ENCODE measurements at regions not wholly inside any gene's neighbourhood (a gene's known extent, or its start where the extent isn't known, plus 50 kb on each side); places are given as distances from the start of the nearest gene placed in this dataset.

DNA sequence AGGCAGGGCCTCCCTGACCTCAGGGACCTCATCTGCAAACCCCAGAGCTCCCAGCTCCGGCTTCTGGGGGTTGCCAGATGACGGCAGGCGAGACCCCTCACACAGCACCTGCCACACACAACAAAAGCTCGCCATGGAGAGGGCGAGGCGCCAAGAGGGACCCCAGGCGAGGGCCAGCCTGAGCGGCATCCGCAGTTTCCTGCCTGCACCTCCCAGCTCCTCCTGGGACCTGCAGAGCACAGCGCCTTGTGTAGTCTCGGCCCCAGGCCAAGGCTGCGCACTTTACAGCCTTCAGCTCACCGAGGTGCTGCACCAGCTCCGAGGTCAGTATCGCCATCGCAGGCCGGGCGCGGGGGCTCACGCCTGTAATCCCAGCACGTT lies 82.4 kb upstream of the ADAMTS2 start:
- TF ChIP-seq, protein P1, sequence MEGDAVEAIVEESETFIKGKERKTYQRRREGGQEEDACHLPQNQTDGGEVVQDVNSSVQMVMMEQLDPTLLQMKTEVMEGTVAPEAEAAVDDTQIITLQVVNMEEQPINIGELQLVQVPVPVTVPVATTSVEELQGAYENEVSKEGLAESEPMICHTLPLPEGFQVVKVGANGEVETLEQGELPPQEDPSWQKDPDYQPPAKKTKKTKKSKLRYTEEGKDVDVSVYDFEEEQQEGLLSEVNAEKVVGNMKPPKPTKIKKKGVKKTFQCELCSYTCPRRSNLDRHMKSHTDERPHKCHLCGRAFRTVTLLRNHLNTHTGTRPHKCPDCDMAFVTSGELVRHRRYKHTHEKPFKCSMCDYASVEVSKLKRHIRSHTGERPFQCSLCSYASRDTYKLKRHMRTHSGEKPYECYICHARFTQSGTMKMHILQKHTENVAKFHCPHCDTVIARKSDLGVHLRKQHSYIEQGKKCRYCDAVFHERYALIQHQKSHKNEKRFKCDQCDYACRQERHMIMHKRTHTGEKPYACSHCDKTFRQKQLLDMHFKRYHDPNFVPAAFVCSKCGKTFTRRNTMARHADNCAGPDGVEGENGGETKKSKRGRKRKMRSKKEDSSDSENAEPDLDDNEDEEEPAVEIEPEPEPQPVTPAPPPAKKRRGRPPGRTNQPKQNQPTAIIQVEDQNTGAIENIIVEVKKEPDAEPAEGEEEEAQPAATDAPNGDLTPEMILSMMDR (IDR thresholded peaks at IDR 0.05; ENCODE audit: insufficient read depth, low read depth, low read length) = no peak
- no peak for TF ChIP-seq EZH2 (IDR thresholded peaks at IDR 0.05; ENCODE audit: insufficient read depth, low read length)

All from astrocyte (in vitro differentiated cells and primary cell).